PC-9 (cell line): ENCODE measurements at regions not wholly inside any gene's neighbourhood (a gene's known extent, or its start where the extent isn't known, plus 50 kb on each side); places are given as distances from the start of the nearest gene placed in this dataset.

Source experiments
- EZH2 ChIP-seq: fragments of 200-600 bp; sonication (generic); IDR thresholded peaks from 2 replicates; pipeline ENCODE4 v1.8.0; 2017; ENCODE audit warnings: antibody characterized with exemption, low read depth
- TF ChIP-seq, protein P1 (sequence below): fragments of 200-600 bp; sonication (generic); conservative IDR thresholded peaks from 2 replicates; pipeline ENCODE4 v1.6.1; 2017; ENCODE audit warnings: mixed run types, antibody characterized with exemption, mild to moderate bottlenecking, moderate library complexity

DNA sequence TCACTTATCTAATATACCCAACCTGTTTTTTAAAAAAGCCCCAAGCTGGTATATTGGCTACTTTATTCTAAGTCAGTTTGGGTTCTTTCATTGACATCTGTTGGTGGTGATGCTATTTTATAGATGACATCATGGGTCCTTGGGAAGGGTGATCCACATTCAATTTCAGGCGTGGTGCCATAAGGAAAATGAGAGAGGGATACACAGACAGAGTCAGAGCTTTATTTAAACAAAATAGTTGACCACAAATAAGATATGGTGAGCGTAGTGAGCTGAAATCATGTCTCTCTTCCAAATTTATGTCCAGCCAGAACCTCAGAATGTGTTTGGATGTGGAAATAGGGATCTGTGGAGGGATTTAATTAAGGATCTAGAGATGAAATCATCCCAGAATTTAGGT, 302.4 kb downstream of the MAT2B start:
- TF ChIP-seq, protein P1, sequence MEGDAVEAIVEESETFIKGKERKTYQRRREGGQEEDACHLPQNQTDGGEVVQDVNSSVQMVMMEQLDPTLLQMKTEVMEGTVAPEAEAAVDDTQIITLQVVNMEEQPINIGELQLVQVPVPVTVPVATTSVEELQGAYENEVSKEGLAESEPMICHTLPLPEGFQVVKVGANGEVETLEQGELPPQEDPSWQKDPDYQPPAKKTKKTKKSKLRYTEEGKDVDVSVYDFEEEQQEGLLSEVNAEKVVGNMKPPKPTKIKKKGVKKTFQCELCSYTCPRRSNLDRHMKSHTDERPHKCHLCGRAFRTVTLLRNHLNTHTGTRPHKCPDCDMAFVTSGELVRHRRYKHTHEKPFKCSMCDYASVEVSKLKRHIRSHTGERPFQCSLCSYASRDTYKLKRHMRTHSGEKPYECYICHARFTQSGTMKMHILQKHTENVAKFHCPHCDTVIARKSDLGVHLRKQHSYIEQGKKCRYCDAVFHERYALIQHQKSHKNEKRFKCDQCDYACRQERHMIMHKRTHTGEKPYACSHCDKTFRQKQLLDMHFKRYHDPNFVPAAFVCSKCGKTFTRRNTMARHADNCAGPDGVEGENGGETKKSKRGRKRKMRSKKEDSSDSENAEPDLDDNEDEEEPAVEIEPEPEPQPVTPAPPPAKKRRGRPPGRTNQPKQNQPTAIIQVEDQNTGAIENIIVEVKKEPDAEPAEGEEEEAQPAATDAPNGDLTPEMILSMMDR: no peak
- no peak for TF ChIP-seq EZH2
